Liver (tissue), 8 donors: ENCODE measurements at regions not wholly inside any gene's neighbourhood (a gene's known extent, or its start where the extent isn't known, plus 50 kb on each side); places are given as distances from the start of the nearest gene placed in this dataset.

ENCODE experiments used
- DNase-seq: peaks from one replicate; pipeline ENCODE4 v3.0.0-alpha.2; 2017; ENCODE audit warnings: low spot score
- H3K27ac ChIP-seq, 2 donors: one replicate each; pipeline ENCODE4 v1.7.0; 2013; ENCODE audit warnings: inconsistent platforms in 2 of 2, low read length in 2 of 2, control low read depth in 1 of 2, low read depth in 1 of 2, mild to moderate bottlenecking in 1 of 2
- H3K27me3 ChIP-seq, 4 donors: one replicate each; pipeline versions ENCODE4 v1.6.1 to v1.7.0; 2013; ENCODE audit warnings: low read length in 3 of 4, inconsistent platforms in 1 of 4, mild to moderate bottlenecking in 1 of 4, moderate library complexity in 1 of 4; ENCODE audit not compliant: control insufficient read depth in 4 of 4, insufficient read depth in 4 of 4
- H3K36me3 ChIP-seq, 4 donors: one replicate each; pipeline versions ENCODE4 v1.6.1 to v1.7.0; 2013; ENCODE audit warnings: low read length in 3 of 4, mild to moderate bottlenecking in 3 of 4, low read depth in 1 of 4, moderate library complexity in 1 of 4; ENCODE audit not compliant: control insufficient read depth in 4 of 4, insufficient read depth in 3 of 4
- H3K4me1 ChIP-seq, 4 donors: one replicate each; pipeline versions ENCODE4 v1.6.1 to v1.7.0; 2013; ENCODE audit warnings: low read length in 3 of 4, mild to moderate bottlenecking in 3 of 4, moderate library complexity in 1 of 4; ENCODE audit not compliant: control insufficient read depth in 4 of 4, insufficient read depth in 4 of 4
- H3K4me3 ChIP-seq, 3 donors: one replicate each; pipeline versions ENCODE4 v1.6.1 to v1.7.0; 2013; ENCODE audit warnings: low read length in 3 of 3, control low read depth in 1 of 3, low read depth in 1 of 3, mild to moderate bottlenecking in 1 of 3
- H3K9ac ChIP-seq, 2 donors: one replicate each; pipeline ENCODE4 v1.7.0; 2013; ENCODE audit warnings: low read length in 2 of 2, mild to moderate bottlenecking in 2 of 2, moderate library complexity in 2 of 2, control low read depth in 1 of 2, low read depth in 1 of 2
- H3K9me3 ChIP-seq, 4 donors: one replicate each; pipeline versions ENCODE4 v1.6.1 to v1.7.0; 2013; ENCODE audit warnings: low read length in 3 of 4; ENCODE audit not compliant: control insufficient read depth in 4 of 4
- CTCF ChIP-seq: fragments of 150-350 bp; IDR thresholded peaks from 2 replicates; pipeline ENCODE4 v1.5.1; 2017; ENCODE audit warnings: improper control_type of control experiment, low read depth, low read length; ENCODE audit not compliant: missing input control
- EGR1 ChIP-seq, 2 donors: IDR thresholded peaks; 2 replicates each; pipeline ENCODE4 v1.6.1; 2016 to 2018; ENCODE audit warnings: antibody characterized with exemption in 2 of 2, low read depth in 2 of 2
- FOXA1 ChIP-seq: IDR thresholded peaks from 2 replicates; pipeline ENCODE4 v1.6.1; 2016; ENCODE audit warnings: antibody characterized with exemption
- FOXA2 ChIP-seq: IDR thresholded peaks from 2 replicates; pipeline ENCODE4 v1.6.1; 2016; ENCODE audit warnings: antibody characterized with exemption
- GABPA ChIP-seq, 2 donors: IDR thresholded peaks in 1 of 2; conservative IDR thresholded peaks in 1 of 2; 2 replicates each; pipeline ENCODE4 v1.6.1; 2016; ENCODE audit warnings: antibody characterized with exemption in 2 of 2, mild to moderate bottlenecking in 1 of 2, moderate library complexity in 1 of 2
- HNF4A ChIP-seq, 2 donors: conservative IDR thresholded peaks; 2 replicates each; pipeline ENCODE4 v1.6.1; 2016; ENCODE audit warnings: antibody characterized with exemption in 2 of 2, mild to moderate bottlenecking in 2 of 2
- HNF4G ChIP-seq: IDR thresholded peaks from 2 replicates; pipeline ENCODE4 v1.6.1; 2016; ENCODE audit warnings: antibody characterized with exemption
- JUND ChIP-seq, 2 donors: IDR thresholded peaks; 2 replicates each; pipeline ENCODE4 v1.6.1; 2016; ENCODE audit warnings: antibody characterized with exemption in 2 of 2
- NR2F2 ChIP-seq: IDR thresholded peaks from 2 replicates; pipeline ENCODE4 v1.6.1; 2016; ENCODE audit warnings: antibody characterized with exemption
- RAD21 ChIP-seq, 2 donors: IDR thresholded peaks; 2 replicates each; pipeline ENCODE4 v1.6.1; 2016; ENCODE audit warnings: antibody characterized with exemption in 2 of 2, mild to moderate bottlenecking in 2 of 2
- RXRA ChIP-seq, 2 donors: IDR thresholded peaks; 2 replicates each; pipeline ENCODE4 v1.6.1; 2017 to 2018; ENCODE audit warnings: antibody characterized with exemption in 2 of 2, mild to moderate bottlenecking in 1 of 2
- SP1 ChIP-seq: IDR thresholded peaks from 2 replicates; pipeline ENCODE4 v1.6.1; 2018; ENCODE audit warnings: antibody characterized with exemption, mild to moderate bottlenecking
- TAF1 ChIP-seq: conservative IDR thresholded peaks from 2 replicates; pipeline ENCODE4 v1.6.1; 2016; ENCODE audit warnings: antibody characterized with exemption, mild to moderate bottlenecking
- YY1 ChIP-seq: IDR thresholded peaks from 2 replicates; pipeline ENCODE4 v1.6.1; 2016; ENCODE audit warnings: antibody characterized with exemption, mild to moderate bottlenecking
- WGBS: extraction: QIAGEN DNeasy Blood & Tissue Kit; methylation state at CpG from one replicate; pipeline ENCODE4 v1.1.7; 2013; 5-methylcytosine and 5-hydroxymethylcytosine counted together
- TF ChIP-seq, protein P1 (sequence below): IDR thresholded peaks from 2 replicates; pipeline ENCODE4 v1.6.1; 2016; ENCODE audit warnings: antibody characterized with exemption
- TF ChIP-seq, protein P2 (sequence below): IDR thresholded peaks from 2 replicates; pipeline ENCODE4 v1.6.1; 2016; ENCODE audit warnings: antibody characterized with exemption
- TF ChIP-seq, protein P3 (sequence below): IDR thresholded peaks from 2 replicates; pipeline ENCODE4 v1.6.1; 2016; ENCODE audit warnings: antibody characterized with exemption
- donor health status: healthy.
- donor health status: healthy.
- donor health status: healthy.
- donor health status: healthy.
- donor health status: healthy.

GRCh38 chr13:50276550-50276949 is 261.3 kb downstream of the KCNRG start:
- Histone ChIP-seq H3K9me3 (peaks cover 0 to 5% (median 2%) of the 10 kb centered on the region in 4 donors), H3K27ac (no peak overlapping the region), H3K4me1 (no peaks in the 10 kb centered on the region), H3K36me3 (no peaks in the 10 kb centered on the region), H3K4me3 (no peak overlapping the region), H3K9ac (no peak overlapping the region), H3K27me3 (no peaks in the 10 kb centered on the region)
- 96% methylated on average over 2 of the region's 2 CpGs for WGBS
- DNase-seq = no peak
- TF ChIP-seq TAF1 (no peak), SP1 (no peak), FOXA1 (no peak), RAD21 (IDR thresholded peaks at IDR 0.05) (no peak), HNF4A (conservative IDR thresholded peaks at IDR 0.05) (no peak), GABPA (IDR thresholded peaks at IDR 0.05 in 1 of 2, conservative IDR thresholded peaks at IDR 0.05 in 1 of 2) (no peak), EGR1 (IDR thresholded peaks at IDR 0.05; ENCODE audit: low read depth in 2 of 2) (no peak), NR2F2 (no peak), CTCF (no peak), JUND (IDR thresholded peaks at IDR 0.05) (no peak), RXRA (IDR thresholded peaks at IDR 0.05) (no peak), YY1 (no peak), HNF4G (no peak), FOXA2 (no peak)
- TF ChIP-seq, protein P1, sequence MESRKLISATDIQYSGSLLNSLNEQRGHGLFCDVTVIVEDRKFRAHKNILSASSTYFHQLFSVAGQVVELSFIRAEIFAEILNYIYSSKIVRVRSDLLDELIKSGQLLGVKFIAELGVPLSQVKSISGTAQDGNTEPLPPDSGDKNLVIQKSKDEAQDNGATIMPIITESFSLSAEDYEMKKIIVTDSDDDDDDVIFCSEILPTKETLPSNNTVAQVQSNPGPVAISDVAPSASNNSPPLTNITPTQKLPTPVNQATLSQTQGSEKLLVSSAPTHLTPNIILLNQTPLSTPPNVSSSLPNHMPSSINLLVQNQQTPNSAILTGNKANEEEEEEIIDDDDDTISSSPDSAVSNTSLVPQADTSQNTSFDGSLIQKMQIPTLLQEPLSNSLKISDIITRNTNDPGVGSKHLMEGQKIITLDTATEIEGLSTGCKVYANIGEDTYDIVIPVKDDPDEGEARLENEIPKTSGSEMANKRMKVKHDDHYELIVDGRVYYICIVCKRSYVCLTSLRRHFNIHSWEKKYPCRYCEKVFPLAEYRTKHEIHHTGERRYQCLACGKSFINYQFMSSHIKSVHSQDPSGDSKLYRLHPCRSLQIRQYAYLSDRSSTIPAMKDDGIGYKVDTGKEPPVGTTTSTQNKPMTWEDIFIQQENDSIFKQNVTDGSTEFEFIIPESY = no peak
- TF ChIP-seq, protein P2, sequence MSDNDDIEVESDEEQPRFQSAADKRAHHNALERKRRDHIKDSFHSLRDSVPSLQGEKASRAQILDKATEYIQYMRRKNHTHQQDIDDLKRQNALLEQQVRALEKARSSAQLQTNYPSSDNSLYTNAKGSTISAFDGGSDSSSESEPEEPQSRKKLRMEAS = no peak
- TF ChIP-seq, protein P3, sequence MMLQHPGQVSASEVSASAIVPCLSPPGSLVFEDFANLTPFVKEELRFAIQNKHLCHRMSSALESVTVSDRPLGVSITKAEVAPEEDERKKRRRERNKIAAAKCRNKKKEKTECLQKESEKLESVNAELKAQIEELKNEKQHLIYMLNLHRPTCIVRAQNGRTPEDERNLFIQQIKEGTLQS = no peak

DNA sequence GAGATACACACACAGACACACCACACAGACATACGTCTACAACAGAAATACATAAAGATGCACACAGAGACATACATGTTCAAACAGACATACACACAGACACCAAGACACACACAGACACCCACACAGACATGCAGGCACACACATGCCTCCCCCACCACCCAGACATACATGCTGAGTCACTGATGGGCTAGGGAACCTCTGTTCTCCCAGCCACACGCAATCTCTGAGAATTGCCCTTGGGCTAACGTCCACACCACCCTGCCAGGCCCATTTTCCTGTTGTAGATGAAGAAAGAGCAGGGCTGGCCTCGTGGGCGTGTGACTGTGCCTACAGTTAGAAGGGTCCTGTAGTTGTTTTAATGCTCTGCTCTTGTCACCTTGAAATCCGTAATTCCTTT is 261.9 kb downstream of the KCNRG start:
- H3K4me3 ChIP-seq = no peak overlapping the region
- H3K9ac ChIP-seq = no peak overlapping the region
- H3K27me3 ChIP-seq = no peaks in the 10 kb centered on the region
- H3K27ac ChIP-seq = no peak overlapping the region
- TF ChIP-seq SP1 = no peak
- no peak for TF ChIP-seq RXRA (IDR thresholded peaks at IDR 0.05)
- TF ChIP-seq GABPA (IDR thresholded peaks at IDR 0.05 in 1 of 2, conservative IDR thresholded peaks at IDR 0.05 in 1 of 2) = no peak
- no peaks in the 10 kb centered on the region for H3K36me3 ChIP-seq
- no peaks in the 10 kb centered on the region for H3K4me1 ChIP-seq
- peaks cover 0 to 5% (median 3%) of the 10 kb centered on the region in 4 donors for H3K9me3 ChIP-seq
- DNase-seq = no peak
- WGBS = 89% methylated on average over 6 of the region's 6 CpGs

DNA sequence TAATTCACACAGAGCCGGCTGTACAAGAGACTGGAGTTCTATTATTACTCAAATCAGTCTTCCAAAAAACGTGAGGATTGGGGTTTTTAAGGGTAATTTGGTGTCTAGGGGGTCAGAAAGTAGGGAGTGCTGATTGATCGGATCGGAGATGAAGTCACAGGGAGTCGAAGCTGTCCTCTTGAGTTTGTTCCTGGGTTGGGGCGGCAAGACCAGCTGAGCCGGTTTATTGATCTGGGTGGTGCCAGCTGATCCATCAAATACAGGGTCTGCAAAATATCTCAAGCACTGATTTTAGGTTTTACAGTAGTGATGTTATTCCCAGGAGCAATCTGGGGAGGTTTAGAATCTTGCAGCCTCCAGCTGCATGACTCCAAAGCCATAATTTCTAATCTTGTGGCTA is 262.7 kb downstream of the KCNRG start:
- TF ChIP-seq, protein P1 = no peak
- TF ChIP-seq HNF4G = no peak
- Histone ChIP-seq H3K27ac (no peak overlapping the region), H3K4me3 (no peak overlapping the region), H3K9ac (no peak overlapping the region), H3K9me3 (peaks cover 0 to 5% (median 3%) of the 10 kb centered on the region in 4 donors), H3K27me3 (no peaks in the 10 kb centered on the region), H3K36me3 (no peaks in the 10 kb centered on the region), H3K4me1 (peaks cover 0 to 4% (median 2%) of the 10 kb centered on the region in 4 donors)
- 94% methylated on average over 7 of the region's 7 CpGs for WGBS
- DNase-seq = no peak
